SK-N-SH treated with all-trans-retinoic acid at 6 μM for 48 hours (cell line): ENCODE measurements at regions not wholly inside any gene's neighbourhood (a gene's known extent, or its start where the extent isn't known, plus 50 kb on each side); places are given as distances from the start of the nearest gene placed in this dataset.

Experiments
- ATAC-seq: fragments of 200-7000 bp; cut with Tn5 transposase; 3 replicates; pipeline ENCODE4 v1.9.1; 2020; ENCODE audit warnings: mild to moderate bottlenecking, moderate library complexity
- ARNTL ChIP-seq: fragments of 450-650 bp; formaldehyde crosslinking; IDR thresholded peaks from 2 replicates; pipeline ENCODE4 v1.5.0; 2020; ENCODE audit warnings: low read depth, mild to moderate bottlenecking, moderate library complexity, borderline replicate concordance
- BACH2 ChIP-seq: fragments of 250-450 bp; sonication (Bioruptor Pico); IDR thresholded peaks from 2 replicates; pipeline ENCODE4 v1.9.0; 2021; ENCODE audit warnings: mild to moderate bottlenecking, borderline replicate concordance
- CSDC2 ChIP-seq: fragments of 250-450 bp; sonication (Bioruptor Pico); IDR thresholded peaks from 2 replicates; pipeline ENCODE4 v1.5.0; 2020; ENCODE audit warnings: mild to moderate bottlenecking, moderate library complexity
- CSRNP3 ChIP-seq: fragments of 250-450 bp; sonication (Bioruptor Pico); IDR thresholded peaks from 2 replicates; pipeline ENCODE4 v1.5.1; 2021; ENCODE audit warnings: mild to moderate bottlenecking, moderate library complexity
- ESRRG ChIP-seq: fragments of 250-450 bp; sonication (Bioruptor Pico); IDR thresholded peaks from 2 replicates; pipeline ENCODE4 v1.6.1; 2021; ENCODE audit warnings: mild to moderate bottlenecking
- GLIS3 ChIP-seq: fragments of 250-450 bp; sonication (Bioruptor Pico); IDR thresholded peaks from 2 replicates; pipeline ENCODE4 v1.5.0; 2020; ENCODE audit warnings: mild to moderate bottlenecking, moderate library complexity
- ISL1 ChIP-seq: fragments of 250-450 bp; sonication (Bioruptor Pico); IDR thresholded peaks from 2 replicates; pipeline ENCODE4 v2.1.2; 2022; ENCODE audit warnings: mild to moderate bottlenecking, moderate library complexity
- OSR1 ChIP-seq: fragments of 250-450 bp; sonication (Bioruptor Pico); IDR thresholded peaks from 2 replicates; pipeline ENCODE4 v1.8.0; 2022; ENCODE audit warnings: moderate library complexity, mild to moderate bottlenecking, inconsistent platforms
- PATZ1 ChIP-seq: fragments of 250-450 bp; sonication (Bioruptor Pico); IDR thresholded peaks from 2 replicates; pipeline ENCODE4 v1.8.0; 2020; ENCODE audit warnings: mild to moderate bottlenecking, moderate library complexity, borderline replicate concordance
- PPARA ChIP-seq: fragments of 250-450 bp; sonication (Bioruptor Pico); IDR thresholded peaks from 2 replicates; pipeline ENCODE4 v1.5.0; 2020; ENCODE audit warnings: mild to moderate bottlenecking, borderline replicate concordance
- RARB ChIP-seq: fragments of 250-450 bp; sonication (Bioruptor Pico); IDR thresholded peaks from 2 replicates; pipeline ENCODE4 v1.8.0; 2021; ENCODE audit warnings: mild to moderate bottlenecking, moderate library complexity
- SNAI2 ChIP-seq: fragments of 250-450 bp; sonication (Bioruptor Pico); IDR thresholded peaks from 2 replicates; pipeline ENCODE4 v1.5.0; 2020; ENCODE audit warnings: mild to moderate bottlenecking, moderate library complexity
- TCF4 ChIP-seq: fragments of 250-450 bp; sonication (Bioruptor Pico); IDR thresholded peaks from 2 replicates; pipeline ENCODE4 v1.8.0; 2021; ENCODE audit warnings: mild to moderate bottlenecking, moderate library complexity, borderline replicate concordance
- ZC3H10 ChIP-seq: fragments of 250-450 bp; sonication (Bioruptor Pico); IDR thresholded peaks from 2 replicates; pipeline ENCODE4 v1.5.1; 2021; ENCODE audit warnings: mild to moderate bottlenecking, moderate library complexity
- ZFP3 ChIP-seq: fragments of 250-450 bp; sonication (Bioruptor Pico); IDR thresholded peaks from 2 replicates; pipeline ENCODE4 v1.5.0; 2020; ENCODE audit warnings: mild to moderate bottlenecking, moderate library complexity
- ZFP30 ChIP-seq: fragments of 450-650 bp; formaldehyde crosslinking; IDR thresholded peaks from 2 replicates; pipeline ENCODE4 v1.5.0; 2022; ENCODE audit warnings: mild to moderate bottlenecking, moderate library complexity
- ZNF565 ChIP-seq: fragments of 450-650 bp; formaldehyde crosslinking; conservative IDR thresholded peaks from 2 replicates; pipeline ENCODE4 v1.5.0; 2020; ENCODE audit warnings: low read depth, mild to moderate bottlenecking, moderate library complexity
- ZNF70 ChIP-seq: fragments of 450-650 bp; formaldehyde crosslinking; IDR thresholded peaks from 2 replicates; pipeline ENCODE4 v1.5.0; 2020; ENCODE audit warnings: mild to moderate bottlenecking, moderate library complexity
- ZNF8 ChIP-seq: fragments of 450-650 bp; formaldehyde crosslinking; IDR thresholded peaks from 2 replicates; pipeline ENCODE4 v1.5.0; 2020; ENCODE audit warnings: mild to moderate bottlenecking, moderate library complexity
- TF ChIP-seq, protein P1 (sequence below): fragments of 250-450 bp; sonication (Bioruptor Pico); IDR thresholded peaks from 2 replicates; pipeline ENCODE4 v1.5.0; 2020; ENCODE audit warnings: mild to moderate bottlenecking, moderate library complexity
- TF ChIP-seq, protein P2 (sequence below): fragments of 250-450 bp; sonication (Bioruptor Pico); IDR thresholded peaks from 2 replicates; pipeline ENCODE4 v1.5.1; 2020; ENCODE audit warnings: low read depth, mild to moderate bottlenecking, moderate library complexity
- TF ChIP-seq, protein P3 (sequence below): fragments of 250-450 bp; sonication (Bioruptor Pico); IDR thresholded peaks from 2 replicates; pipeline ENCODE4 v1.8.0; 2021; ENCODE audit warnings: low read depth, mild to moderate bottlenecking, moderate library complexity, borderline replicate concordance

DNA sequence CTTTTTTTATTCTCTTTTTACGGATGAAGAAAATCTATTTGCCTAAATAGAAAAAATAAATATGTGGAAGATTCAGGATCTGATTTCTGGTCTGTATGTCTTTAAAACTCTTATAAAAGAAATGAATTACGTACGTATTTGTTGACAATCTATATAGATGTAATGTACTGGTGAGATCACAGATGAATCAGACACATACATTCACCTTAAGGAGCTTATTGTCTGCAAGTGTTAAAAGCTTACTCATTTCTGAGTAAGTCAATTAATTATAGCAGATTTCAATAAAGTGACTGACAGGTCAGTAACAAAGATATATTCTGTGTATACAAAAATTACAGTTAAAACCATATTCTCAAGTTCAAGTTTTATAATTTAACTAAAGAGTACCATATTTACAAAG, 66.6 kb upstream of the NAF1 start:
- no peak for ATAC-seq
- TF ChIP-seq TCF4: no peak
- no peak for TF ChIP-seq PPARA (CRISPR knock-in tag)
- TF ChIP-seq ESRRG (CRISPR knock-in tag): no peak
- TF ChIP-seq GLIS3 (CRISPR knock-in tag): no peak
- TF ChIP-seq ZFP30: no peak
- TF ChIP-seq, protein P1, sequence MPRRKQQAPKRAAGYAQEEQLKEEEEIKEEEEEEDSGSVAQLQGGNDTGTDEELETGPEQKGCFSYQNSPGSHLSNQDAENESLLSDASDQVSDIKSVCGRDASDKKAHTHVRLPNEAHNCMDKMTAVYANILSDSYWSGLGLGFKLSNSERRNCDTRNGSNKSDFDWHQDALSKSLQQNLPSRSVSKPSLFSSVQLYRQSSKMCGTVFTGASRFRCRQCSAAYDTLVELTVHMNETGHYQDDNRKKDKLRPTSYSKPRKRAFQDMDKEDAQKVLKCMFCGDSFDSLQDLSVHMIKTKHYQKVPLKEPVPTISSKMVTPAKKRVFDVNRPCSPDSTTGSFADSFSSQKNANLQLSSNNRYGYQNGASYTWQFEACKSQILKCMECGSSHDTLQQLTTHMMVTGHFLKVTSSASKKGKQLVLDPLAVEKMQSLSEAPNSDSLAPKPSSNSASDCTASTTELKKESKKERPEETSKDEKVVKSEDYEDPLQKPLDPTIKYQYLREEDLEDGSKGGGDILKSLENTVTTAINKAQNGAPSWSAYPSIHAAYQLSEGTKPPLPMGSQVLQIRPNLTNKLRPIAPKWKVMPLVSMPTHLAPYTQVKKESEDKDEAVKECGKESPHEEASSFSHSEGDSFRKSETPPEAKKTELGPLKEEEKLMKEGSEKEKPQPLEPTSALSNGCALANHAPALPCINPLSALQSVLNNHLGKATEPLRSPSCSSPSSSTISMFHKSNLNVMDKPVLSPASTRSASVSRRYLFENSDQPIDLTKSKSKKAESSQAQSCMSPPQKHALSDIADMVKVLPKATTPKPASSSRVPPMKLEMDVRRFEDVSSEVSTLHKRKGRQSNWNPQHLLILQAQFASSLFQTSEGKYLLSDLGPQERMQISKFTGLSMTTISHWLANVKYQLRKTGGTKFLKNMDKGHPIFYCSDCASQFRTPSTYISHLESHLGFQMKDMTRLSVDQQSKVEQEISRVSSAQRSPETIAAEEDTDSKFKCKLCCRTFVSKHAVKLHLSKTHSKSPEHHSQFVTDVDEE: no peak
- no peak for TF ChIP-seq BACH2 (CRISPR knock-in tag)
- no peak for TF ChIP-seq ZFP3 (CRISPR knock-in tag)
- TF ChIP-seq ARNTL: no peak
- no peak for TF ChIP-seq CSRNP3 (CRISPR knock-in tag)
- no peak for TF ChIP-seq ISL1 (CRISPR knock-in tag)
- no peak for TF ChIP-seq ZNF70
- no peak for TF ChIP-seq ZC3H10 (CRISPR knock-in tag)
- TF ChIP-seq, protein P2, sequence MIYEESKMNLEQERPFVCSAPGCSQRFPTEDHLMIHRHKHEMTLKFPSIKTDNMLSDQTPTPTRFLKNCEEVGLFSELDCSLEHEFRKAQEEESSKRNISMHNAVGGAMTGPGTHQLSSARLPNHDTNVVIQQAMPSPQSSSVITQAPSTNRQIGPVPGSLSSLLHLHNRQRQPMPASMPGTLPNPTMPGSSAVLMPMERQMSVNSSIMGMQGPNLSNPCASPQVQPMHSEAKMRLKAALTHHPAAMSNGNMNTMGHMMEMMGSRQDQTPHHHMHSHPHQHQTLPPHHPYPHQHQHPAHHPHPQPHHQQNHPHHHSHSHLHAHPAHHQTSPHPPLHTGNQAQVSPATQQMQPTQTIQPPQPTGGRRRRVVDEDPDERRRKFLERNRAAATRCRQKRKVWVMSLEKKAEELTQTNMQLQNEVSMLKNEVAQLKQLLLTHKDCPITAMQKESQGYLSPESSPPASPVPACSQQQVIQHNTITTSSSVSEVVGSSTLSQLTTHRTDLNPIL (CRISPR knock-in tag): no peak
- TF ChIP-seq RARB (CRISPR knock-in tag): no peak

DNA sequence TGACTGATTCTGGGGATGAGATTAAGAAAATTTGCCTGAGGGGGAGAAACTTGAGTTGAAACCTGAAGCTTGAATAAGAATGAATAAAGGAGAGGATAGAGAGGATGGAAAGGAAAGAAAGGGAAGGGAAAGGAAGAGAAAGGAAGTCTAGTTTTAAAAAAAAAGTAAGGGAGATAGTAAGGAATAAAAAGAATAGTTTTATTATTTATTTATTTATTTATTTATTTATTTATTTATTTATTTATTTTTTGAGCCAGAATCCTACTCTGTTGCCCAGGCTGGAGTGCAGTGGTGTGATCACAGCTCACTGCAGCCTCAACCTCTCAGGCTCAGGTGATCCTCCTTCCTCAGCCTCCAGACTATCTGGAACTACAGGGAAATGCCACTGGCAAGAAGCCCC, 62.0 kb upstream of the NAF1 start:
- TF ChIP-seq ZNF8 (CRISPR knock-in tag): no peak
- no peak for TF ChIP-seq GLIS3 (CRISPR knock-in tag)
- no peak for TF ChIP-seq ARNTL
- TF ChIP-seq ISL1 (CRISPR knock-in tag): no peak
- TF ChIP-seq ZNF70: no peak
- no peak for TF ChIP-seq CSRNP3 (CRISPR knock-in tag)
- no peak for TF ChIP-seq TCF4
- TF ChIP-seq ESRRG (CRISPR knock-in tag): no peak
- no peak for TF ChIP-seq ZNF565 (CRISPR knock-in tag)
- TF ChIP-seq ZFP30: no peak
- TF ChIP-seq, protein P3, sequence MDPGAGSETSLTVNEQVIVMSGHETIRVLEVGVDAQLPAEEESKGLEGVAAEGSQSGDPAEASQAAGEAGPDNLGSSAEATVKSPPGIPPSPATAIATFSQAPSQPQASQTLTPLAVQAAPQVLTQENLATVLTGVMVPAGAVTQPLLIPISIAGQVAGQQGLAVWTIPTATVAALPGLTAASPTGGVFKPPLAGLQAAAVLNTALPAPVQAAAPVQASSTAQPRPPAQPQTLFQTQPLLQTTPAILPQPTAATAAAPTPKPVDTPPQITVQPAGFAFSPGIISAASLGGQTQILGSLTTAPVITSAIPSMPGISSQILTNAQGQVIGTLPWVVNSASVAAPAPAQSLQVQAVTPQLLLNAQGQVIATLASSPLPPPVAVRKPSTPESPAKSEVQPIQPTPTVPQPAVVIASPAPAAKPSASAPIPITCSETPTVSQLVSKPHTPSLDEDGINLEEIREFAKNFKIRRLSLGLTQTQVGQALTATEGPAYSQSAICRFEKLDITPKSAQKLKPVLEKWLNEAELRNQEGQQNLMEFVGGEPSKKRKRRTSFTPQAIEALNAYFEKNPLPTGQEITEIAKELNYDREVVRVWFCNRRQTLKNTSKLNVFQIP (CRISPR knock-in tag): no peak
- ATAC-seq: no peak

GRCh38 chr4:163221467-163221866, 54.8 kb upstream of the NAF1 start:
- TF ChIP-seq RARB (CRISPR knock-in tag) (no peak), CSDC2 (no peak), ZFP3 (CRISPR knock-in tag) (no peak), ARNTL (no peak), ZNF8 (CRISPR knock-in tag) (no peak), GLIS3 (CRISPR knock-in tag) (no peak), TCF4 (no peak), ZC3H10 (CRISPR knock-in tag) (no peak), SNAI2 (CRISPR knock-in tag) (no peak), CSRNP3 (CRISPR knock-in tag) (no peak), PATZ1 (CRISPR knock-in tag) (no peak), BACH2 (CRISPR knock-in tag) (no peak), ZNF70 (no peak), OSR1 (no peak), ZNF565 (CRISPR knock-in tag) (no peak)
- TF ChIP-seq, protein P2 (CRISPR knock-in tag): no peak
- ATAC-seq: no peak
